ENCODE measurements at regions not wholly inside any gene's neighbourhood (a gene's known extent, or its start where the extent isn't known, plus 50 kb on each side); places are given as distances from the start of the nearest gene placed in this dataset.

- peak; percentile 27 for DNase-seq (ENCODE audit: low read depth)
- TF ChIP-seq CTCF (conservative IDR thresholded peaks at IDR 0.05; ENCODE audit: control insufficient read depth, insufficient read depth, low read depth, low read length) = no peak
- H3K4me3 ChIP-seq (ENCODE audit: control insufficient read depth, low read depth, low read length) = no peak overlapping the region
These were observed 882.0 kb downstream of the TFAP2A start for GRCh38 chr6:9532621-9533557.

GRCh38 chr6:9527679-9528286 lies 887.1 kb downstream of the TFAP2A start:
- DNase-seq (ENCODE audit: low read depth) = peak; percentile 49
- no peak for TF ChIP-seq CTCF (conservative IDR thresholded peaks at IDR 0.05; ENCODE audit: control insufficient read depth, insufficient read depth, low read depth, low read length)
- no peak overlapping the region for H3K4me3 ChIP-seq (ENCODE audit: control insufficient read depth, low read depth, low read length)

- no peak for TF ChIP-seq CTCF (conservative IDR thresholded peaks at IDR 0.05; ENCODE audit: control insufficient read depth, insufficient read depth, low read depth, low read length)
- no peak overlapping the region for H3K4me3 ChIP-seq (ENCODE audit: control insufficient read depth, low read depth, low read length)
- peak; percentile 91 for DNase-seq (ENCODE audit: low read depth)
These were observed 891.4 kb downstream of the TFAP2A start for GRCh38 chr6:9523462-9523861.

GRCh38 chr6:9522101-9522500 lies 892.8 kb downstream of the TFAP2A start:
- DNase-seq (ENCODE audit: low read depth) = no peak
- H3K4me3 ChIP-seq (ENCODE audit: control insufficient read depth, low read depth, low read length) = no peak overlapping the region
- no peak for TF ChIP-seq CTCF (conservative IDR thresholded peaks at IDR 0.05; ENCODE audit: control insufficient read depth, insufficient read depth, low read depth, low read length)

GRCh38 chr6:9521152-9521530 lies 893.7 kb downstream of the TFAP2A start:
- no peak overlapping the region for H3K4me3 ChIP-seq (ENCODE audit: control insufficient read depth, low read depth, low read length)

More at GRCh38 chr6:9521152-9521530, 893.7 kb downstream of the TFAP2A start:
- TF ChIP-seq CTCF (conservative IDR thresholded peaks at IDR 0.05; ENCODE audit: control insufficient read depth, insufficient read depth, low read depth, low read length) = no peak
- no peak for DNase-seq (ENCODE audit: low read depth)
